Inflammatory macrophage treated with lipopolysaccharide for 4 hours (primary cell): ENCODE measurements at regions not wholly inside any gene's neighbourhood (a gene's known extent, or its start where the extent isn't known, plus 50 kb on each side); places are given as distances from the start of the nearest gene placed in this dataset.

ENCODE experiments used
- DNase-seq: peaks from one replicate; pipeline ENCODE4 v3.0.0-alpha.2; 2020

GRCh38 chr14:53857625-53858344, 98.8 kb downstream of the BMP4 start:
- no peak for DNase-seq

GRCh38 chr14:53855574-53855973, 101.1 kb downstream of the BMP4 start:
- DNase-seq, result no peak

GRCh38 chr14:53855127-53855526, 101.5 kb downstream of the BMP4 start:
- no peak for DNase-seq

GRCh38 chr14:53851394-53852090, 105.1 kb downstream of the BMP4 start:
- DNase-seq, result no peak

- DNase-seq, result no peak
Observed at GRCh38 chr14:53850714-53851296, 105.8 kb downstream of the BMP4 start.

- DNase-seq, result no peak
Observed at GRCh38 chr14:53849549-53849948, 107.1 kb downstream of the BMP4 start.

GRCh38 chr14:53848854-53849253, 107.8 kb downstream of the BMP4 start:
- no peak for DNase-seq

- no peak for DNase-seq
Observed at GRCh38 chr14:53847881-53848280, 108.7 kb downstream of the BMP4 start.

- no peak for DNase-seq
Observed at GRCh38 chr14:53847057-53847456, 109.6 kb downstream of the BMP4 start.

GRCh38 chr14:53845813-53846693, 110.6 kb downstream of the BMP4 start:
- DNase-seq, result no peak

GRCh38 chr14:53842938-53843337, 113.7 kb downstream of the BMP4 start:
- DNase-seq, result no peak

GRCh38 chr14:53841109-53842099, 115.2 kb downstream of the BMP4 start:
- DNase-seq, result no peak

- no peak for DNase-seq
Observed at GRCh38 chr14:53840444-53840843, 116.2 kb downstream of the BMP4 start.

- no peak for DNase-seq
Observed at GRCh38 chr14:53838374-53838773, 118.3 kb downstream of the BMP4 start.

- DNase-seq, result peak; percentile 1
Observed at GRCh38 chr14:53837656-53838055, 119.0 kb downstream of the BMP4 start.

- DNase-seq, result no peak
Observed at GRCh38 chr14:53836551-53836950, 120.1 kb downstream of the BMP4 start.

GRCh38 chr14:53828820-53829219, 127.8 kb downstream of the BMP4 start:
- DNase-seq, result no peak

- DNase-seq, result no peak
Observed at GRCh38 chr14:53824061-53824460, 132.6 kb downstream of the BMP4 start.

GRCh38 chr14:53814392-53814791, 142.2 kb downstream of the BMP4 start:
- DNase-seq, result no peak

GRCh38 chr14:53810221-53810620, 146.4 kb downstream of the BMP4 start:
- no peak for DNase-seq

- no peak for DNase-seq
Observed at GRCh38 chr14:53808042-53808441, 148.6 kb downstream of the BMP4 start.

GRCh38 chr14:53807542-53807941, 149.1 kb downstream of the BMP4 start:
- no peak for DNase-seq
